K562 (cell line): ENCODE measurements at regions not wholly inside any gene's neighbourhood (a gene's known extent, or its start where the extent isn't known, plus 50 kb on each side); places are given as distances from the start of the nearest gene placed in this dataset.

Experiments
- ATAC-seq: fragments of 200-7000 bp; cut with Tn5 transposase; 3 replicates; pipeline ENCODE4 v1.9.1; 2020; ENCODE audit warnings: moderate library complexity
- BruUV-seq: library from RNA; stranded (reverse); fragments of 400-500 nt; replicated peaks from 2 replicates; lab custom pipeline; 2021; lab: Mats Ljungman, UMichigan
- CTCF ChIA-PET: fragments of 300-600 bp; formaldehyde crosslinking; extraction: SDS; loops from one replicate; lab custom pipeline; 2021; ENCODE audit warnings: low intra/inter-chr PET ratio; lab: Yijun Ruan, JAX
- POLR2A ChIA-PET: fragments of 300-600, 350-650 bp; sonication (Branson Sonifier 250); formaldehyde crosslinking; extraction: SDS; loops from one replicate; lab custom pipeline; 2021; ENCODE audit warnings: antibody characterized with exemption, inconsistent platforms; lab: Yijun Ruan, JAX
- DNase-seq, 4 experiments: peaks; one replicate each; pipeline versions ENCODE4 v3.0.0 to v3.0.0-alpha.2; 2011 to 2018; ENCODE audit warnings: low spot score in 3 of 4, mixed read lengths in 3 of 4; ENCODE audit errors: extremely low read depth in 1 of 4
- FAIRE-seq: peaks from 2 replicates; lab custom pipeline; 2011; peaks lifted over from hg19 to GRCh38; lab: Jason Lieb, UNC
- H2AFZ ChIP-seq: 2 replicates; pipeline ENCODE4 v1.6.0; 2011; ENCODE audit warnings: low read depth, low read length, control low read depth, inconsistent platforms
- H3K27ac ChIP-seq: fragments of 200-600 bp; 3 replicates; pipeline ENCODE4 v1.8.0; 2011; ENCODE audit warnings: low read depth, mild to moderate bottlenecking, control low read depth, inconsistent platforms, low read length, moderate library complexity, mixed read lengths; ENCODE audit errors: extremely low read depth
- H3K27me3 ChIP-seq, 2 experiments: fragments of 300-600 bp in 1 of 2; 2 replicates in 1 of 2; 3 replicates in 1 of 2; pipeline versions ENCODE4 v1.6.0 to v1.8.0; 2011; ENCODE audit warnings: inconsistent platforms in 2 of 2, low read length in 2 of 2, mild to moderate bottlenecking in 1 of 2, mixed read lengths in 1 of 2, moderate library complexity in 1 of 2; ENCODE audit not compliant: control insufficient read depth in 2 of 2, insufficient read depth in 2 of 2
- H3K36me3 ChIP-seq: fragments of 300-600 bp; 3 replicates; pipeline ENCODE4 v1.8.0; 2011; ENCODE audit warnings: mild to moderate bottlenecking, low read length, inconsistent platforms; ENCODE audit not compliant: control insufficient read depth, insufficient read depth
- H3K4me1 ChIP-seq, 2 experiments: fragments of 200-600 bp in 1 of 2; replicated peaks in 1 of 2; 2 replicates in 1 of 2; 3 replicates in 1 of 2; pipeline versions ENCODE4 v1.5.1 to v1.8.0; 2011; ENCODE audit warnings: inconsistent platforms in 2 of 2, low read length in 2 of 2, mild to moderate bottlenecking in 1 of 2, mixed read lengths in 1 of 2, moderate library complexity in 1 of 2; ENCODE audit not compliant: control insufficient read depth in 2 of 2, insufficient read depth in 2 of 2
- H3K4me2 ChIP-seq: 2 replicates; pipeline ENCODE4 v1.6.1; 2011; ENCODE audit warnings: low read length, control low read depth, inconsistent platforms, mixed read lengths; ENCODE audit not compliant: insufficient read depth
- H3K4me3 ChIP-seq: fragments of 200-600 bp; sonication (generic), shearing (Covaris generic); 2 replicates; pipeline ENCODE4 v1.5.1; 2016; ENCODE audit warnings: control low read depth, inconsistent platforms
- H3K79me2 ChIP-seq: fragments of 200-600 bp; 3 replicates; pipeline ENCODE4 v1.8.0; 2011; ENCODE audit warnings: low read length, inconsistent platforms; ENCODE audit not compliant: control insufficient read depth, insufficient read depth
- H3K9ac ChIP-seq, 2 experiments: 2 replicates each; pipeline versions ENCODE4 v1.6.0 to v1.6.1; 2011; ENCODE audit warnings: low read depth in 2 of 2, low read length in 2 of 2, control low read depth in 1 of 2, inconsistent platforms in 1 of 2, mild to moderate bottlenecking in 1 of 2, mixed read lengths in 1 of 2; ENCODE audit not compliant: insufficient read depth in 1 of 2
- H3K9me1 ChIP-seq: one replicate; pipeline ENCODE4 v1.6.0; 2011; ENCODE audit warnings: inconsistent platforms, mild to moderate bottlenecking, low read length, moderate library complexity; ENCODE audit not compliant: control insufficient read depth, insufficient read depth
- H3K9me3 ChIP-seq: replicated peaks from 2 replicates; pipeline ENCODE4 v1.5.1; 2011; ENCODE audit warnings: low read depth, low read length, inconsistent platforms; ENCODE audit not compliant: control insufficient read depth, insufficient read depth
- H4K20me1 ChIP-seq: replicated peaks from 2 replicates; pipeline ENCODE4 v1.6.1; 2011; ENCODE audit warnings: low read length, inconsistent platforms, mixed read lengths; ENCODE audit not compliant: control insufficient read depth, insufficient read depth
- CAMTA2 ChIP-seq: fragments of 250-450 bp; sonication (Bioruptor Pico); conservative IDR thresholded peaks from 2 replicates; pipeline ENCODE4 v1.5.1; 2022
- CEBPZ ChIP-seq: fragments of 150-350 bp; IDR thresholded peaks from 2 replicates; pipeline ENCODE4 v1.6.1; 2014; ENCODE audit warnings: low read depth, mild to moderate bottlenecking, low read length, borderline replicate concordance
- JUND ChIP-seq, 2 experiments: IDR thresholded peaks; 2 replicates in 1 of 2; 3 replicates in 1 of 2; pipeline ENCODE4 v1.6.1; 2011; ENCODE audit warnings: borderline replicate concordance in 2 of 2, low read depth in 2 of 2, low read length in 2 of 2, improper control_type of control experiment in 1 of 2, missing biosample characterization in 1 of 2, missing genetic modification characterization in 1 of 2, missing genetic modification reagents in 1 of 2
- TRIM25 ChIP-seq: fragments of 450-650 bp; IDR thresholded peaks from 2 replicates; pipeline ENCODE4 v1.7.0; 2016; ENCODE audit warnings: borderline replicate concordance
- ZMIZ1 ChIP-seq, 2 experiments: fragments of 150-350 bp in 1 of 2; IDR thresholded peaks; 2 replicates each; pipeline ENCODE4 v1.6.1; 2012 to 2016; ENCODE audit warnings: low read depth in 2 of 2, low read length in 2 of 2, mild to moderate bottlenecking in 1 of 2, moderate library complexity in 1 of 2
- ZNF143 ChIP-seq: sonication (generic); formaldehyde crosslinking; IDR thresholded peaks from 2 replicates; pipeline ENCODE4 v1.9.0; 2022; ENCODE audit warnings: mild to moderate bottlenecking, missing genetic modification reagents
- ZNF584 ChIP-seq: fragments of 200-800 bp; sonication (Bioruptor generic); IDR thresholded peaks from 2 replicates; pipeline ENCODE4 v1.6.1; 2016; ENCODE audit warnings: low read depth, mild to moderate bottlenecking, missing genetic modification characterization, missing compliant biosample characterization
- ZNF79 ChIP-seq: fragments of 250-450 bp; sonication (Bioruptor Pico); IDR thresholded peaks from 2 replicates; pipeline ENCODE4 v1.4.0; 2020; ENCODE audit warnings: low read depth, mild to moderate bottlenecking, moderate library complexity
- WGBS: fragments of 100-300 bp; shearing (Covaris generic); methylation state at CpG from one replicate; pipeline ENCODE4 v1.1.6; 2016; ENCODE audit warnings: low coverage, mixed read lengths; ENCODE audit not compliant: insufficient coverage; ENCODE audit errors: missing lambda C conversion rate; 5-methylcytosine and 5-hydroxymethylcytosine counted together
- in situ Hi-C: fragments of 300-500 bp; cut with MboI; formaldehyde crosslinking; loops from 4 replicates; pipeline ENCODE4 v1.15.0; 2018; ENCODE audit warnings: inconsistent platforms, mixed read lengths
- intact Hi-C: fragments of 100-400 bp; cut with micrococcal nuclease; formaldehyde crosslinking; loops from 2 replicates; pipeline ENCODE4 v1.14.2; 2022

- TF ChIP-seq JUND (IDR thresholded peaks at IDR 0.05; ENCODE audit: borderline replicate concordance, low read depth, low read length) (no peak), JUND (tag; IDR thresholded peaks at IDR 0.05; ENCODE audit: borderline replicate concordance, low read depth, low read length) (no peak)
Measured at GRCh38 chr2:15711126-15711860, 119.6 kb downstream of the DDX1 start (continued).

GRCh38 chr2:15712551-15713342 is 121.1 kb downstream of the DDX1 start:
- Histone ChIP-seq H3K27me3 (peaks cover 20 to 45% of the 10 kb centered on the region in 2 experiments; a peak in 4 of 5 replicates), H3K4me2 (no peak overlapping the region), H3K9me1 (no peaks in the 10 kb centered on the region), H3K36me3 (no peaks in the 10 kb centered on the region), H2AFZ (no peak overlapping the region), H3K4me3 (no peak overlapping the region), H4K20me1 (0 out of 2 replicates have a peak, but pooled peaks cover 4% of the 10 kb centered on the region), H3K27ac (no peak overlapping the region), H3K4me1 (no peaks in the 10 kb centered on the region), H3K9me3 (no peaks in the 10 kb centered on the region), H3K79me2 (no peaks in the 10 kb centered on the region), H3K9ac (no peak overlapping the region)
- intact Hi-C loops: no loop called here
- CTCF ChIA-PET: no interaction called here
- POLR2A ChIA-PET: interaction anchor here (1.4 kb wide), 1 partner anchor 11 kb away, joined by 3 read pairs; no protein-coding TSS in a partner anchor
- FAIRE-seq: no peak
- WGBS: 0% methylated on average over 7 of the region's 7 CpGs
- no peak for ATAC-seq
- no peak for DNase-seq
- in situ Hi-C loops: no loop called here
- no TSS peak for BruUV-seq
- TF ChIP-seq ZNF79 (CRISPR knock-in tag) (no peak), ZNF584 (CRISPR knock-in tag) (no peak), CEBPZ (no peak), CAMTA2 (CRISPR knock-in tag) (no peak), ZMIZ1 (IDR thresholded peaks at IDR 0.05; ENCODE audit: low read depth in 2 of 2, low read length in 2 of 2) (no peak), ZNF143 (no peak), TRIM25 (no peak)
